BLaER1 (cell line): ENCODE measurements at regions not wholly inside any gene's neighbourhood (a gene's known extent, or its start where the extent isn't known, plus 50 kb on each side); places are given as distances from the start of the nearest gene placed in this dataset.
"Not testable (repeated sequence)": the region's sequence is repeated elsewhere in the genome, so short reads cannot be mapped to it uniquely, and the experiment has no call there.

ENCODE experiments used
- H3K27ac ChIP-seq: shearing (Covaris generic); formaldehyde crosslinking; 2 replicates; pipeline ENCODE4 v1.8.1; 2022
- H3K27me3 ChIP-seq: shearing (Covaris generic); formaldehyde crosslinking; 2 replicates; pipeline ENCODE4 v1.8.1; 2022
- H3K36me3 ChIP-seq: shearing (Covaris generic); formaldehyde crosslinking; 2 replicates; pipeline ENCODE4 v1.8.1; 2022
- H3K4me1 ChIP-seq: shearing (Covaris generic); formaldehyde crosslinking; 2 replicates; pipeline ENCODE4 v1.8.1; 2022
- H3K4me2 ChIP-seq: shearing (Covaris generic); formaldehyde crosslinking; 2 replicates; pipeline ENCODE4 v1.8.1; 2022
- H3K4me3 ChIP-seq: shearing (Covaris generic); formaldehyde crosslinking; 2 replicates; pipeline ENCODE4 v1.8.1; 2022
- H3K9ac ChIP-seq: shearing (Covaris generic); formaldehyde crosslinking; 2 replicates; pipeline ENCODE4 v1.8.1; 2022
- H3K9me3 ChIP-seq: shearing (Covaris generic); formaldehyde crosslinking; 2 replicates; pipeline ENCODE4 v1.8.1; 2022
- H4K20me1 ChIP-seq: shearing (Covaris generic); formaldehyde crosslinking; 2 replicates; pipeline ENCODE4 v1.8.1; 2022
- Cebpa-rat ChIP-seq: shearing (Covaris generic); IDR thresholded peaks from 2 replicates; pipeline ENCODE4 v1.8.1; 2022

DNA sequence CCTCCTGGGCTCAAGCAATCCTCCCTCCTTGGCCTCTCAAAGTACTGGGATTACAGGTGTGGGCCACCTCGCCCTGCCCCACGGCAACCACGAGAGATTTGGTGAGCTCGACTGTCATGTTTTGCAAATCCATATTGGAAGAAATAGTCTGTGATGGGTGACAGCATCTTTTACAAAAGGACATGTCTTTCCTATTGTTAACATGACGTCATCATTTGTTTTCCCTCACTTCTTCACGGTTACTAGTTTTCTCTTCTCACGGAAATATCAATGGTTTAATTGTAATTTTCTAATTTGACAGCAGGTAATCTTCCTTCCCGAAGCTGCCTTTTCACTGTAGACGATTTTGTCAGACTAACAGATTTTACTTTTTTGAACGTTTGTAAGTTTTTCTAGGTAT, 110.8 kb upstream of the GREM2 start:
- no peaks in the 10 kb centered on the region for H4K20me1 ChIP-seq
- no peaks in the 10 kb centered on the region for H3K4me1 ChIP-seq
- H3K36me3 ChIP-seq: no peaks in the 10 kb centered on the region
- no peak for TF ChIP-seq Cebpa-rat
- no peak overlapping the region for H3K4me2 ChIP-seq
- H3K9ac ChIP-seq: no peak overlapping the region
- H3K4me3 ChIP-seq: no peak overlapping the region
- H3K27ac ChIP-seq: no peak overlapping the region
- H3K27me3 ChIP-seq: no peaks in the 10 kb centered on the region
- peaks cover 24% of the 10 kb centered on the region for H3K9me3 ChIP-seq

GRCh38 chr1:240720976-240721375, 109.0 kb upstream of the GREM2 start:
- Histone ChIP-seq H3K27ac (no peak overlapping the region), H3K27me3 (no peaks in the 10 kb centered on the region), H3K36me3 (no peaks in the 10 kb centered on the region), H3K9me3 (peaks cover 9% of the 10 kb centered on the region), H3K4me2 (no peak overlapping the region), H3K9ac (no peak overlapping the region), H3K4me1 (peaks cover 15% of the 10 kb centered on the region), H4K20me1 (no peaks in the 10 kb centered on the region), H3K4me3 (no peak overlapping the region)
- TF ChIP-seq Cebpa-rat: no peak

GRCh38 chr1:240719953-240720700, 108.2 kb upstream of the GREM2 start:
- Histone ChIP-seq H3K36me3 (no peaks in the 10 kb centered on the region), H4K20me1 (no peaks in the 10 kb centered on the region), H3K4me2 (no peak overlapping the region)

DNA sequence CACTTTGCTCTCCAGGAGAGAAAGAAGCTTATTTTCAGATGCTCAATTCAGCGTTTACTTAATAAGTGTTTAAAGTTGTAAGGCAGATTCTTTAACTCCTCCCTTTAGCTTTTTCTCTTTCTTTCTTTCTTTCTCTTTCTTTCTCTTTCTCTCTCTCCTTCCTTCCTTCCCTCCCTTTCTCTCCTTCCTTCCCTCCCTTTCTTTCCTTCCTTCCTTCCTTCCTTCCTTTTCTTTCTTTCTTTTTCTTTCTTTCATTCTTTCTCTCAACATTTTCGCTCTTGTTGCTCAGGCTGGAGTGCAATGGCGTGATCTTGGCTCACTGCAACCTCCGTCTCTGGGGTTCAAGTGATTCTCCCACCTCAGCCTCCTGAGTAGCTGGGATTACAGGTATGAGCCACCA, 104.6 kb upstream of the GREM2 start:
- Histone ChIP-seq H3K4me2 (peak overlapping the region; percentile 33; the same call in 1 of the 2 replicates), H3K4me1 (peaks cover 50% of the 10 kb centered on the region)
- H3K27ac ChIP-seq, H3K4me3 ChIP-seq, H3K9me3 ChIP-seq, H4K20me1 ChIP-seq, H3K36me3 ChIP-seq, H3K27me3 ChIP-seq, H3K9ac ChIP-seq: not testable (repeated sequence)

More at GRCh38 chr1:240719953-240720700, 108.2 kb upstream of the GREM2 start:
- peaks cover 23% of the 10 kb centered on the region for H3K4me1 ChIP-seq
- H3K9me3 ChIP-seq: peaks cover 3% of the 10 kb centered on the region; the same call in 1 of the 2 replicates
- no peak overlapping the region for H3K9ac ChIP-seq
- no peak overlapping the region for H3K27ac ChIP-seq
- H3K27me3 ChIP-seq: no peaks in the 10 kb centered on the region
- no peak overlapping the region for H3K4me3 ChIP-seq
- no peak for TF ChIP-seq Cebpa-rat

GRCh38 chr1:240714568-240715292, 102.8 kb upstream of the GREM2 start:
- H3K4me3 ChIP-seq: no peak overlapping the region
- peaks cover 50% of the 10 kb centered on the region for H3K4me1 ChIP-seq
- H3K9ac ChIP-seq: no peak overlapping the region
- H3K9me3 ChIP-seq: peaks cover 4% of the 10 kb centered on the region; the same call in 1 of the 2 replicates
- H3K27ac ChIP-seq: peak overlapping the region; percentile 18; the same call in 1 of the 2 replicates
- TF ChIP-seq Cebpa-rat: no peak
- H3K27me3 ChIP-seq: no peaks in the 10 kb centered on the region
- peak overlapping the region; percentile 42 for H3K4me2 ChIP-seq
- H4K20me1 ChIP-seq: no peaks in the 10 kb centered on the region
- H3K36me3 ChIP-seq: no peaks in the 10 kb centered on the region

GRCh38 chr1:240712014-240712731, 100.2 kb upstream of the GREM2 start:
- H3K27me3 ChIP-seq: no peaks in the 10 kb centered on the region
- peaks cover 8% of the 10 kb centered on the region; the same call in 1 of the 2 replicates for H3K9me3 ChIP-seq
- peaks cover 54% of the 10 kb centered on the region for H3K4me1 ChIP-seq
- H3K9ac ChIP-seq: no peak overlapping the region
- H3K36me3 ChIP-seq: no peaks in the 10 kb centered on the region
- TF ChIP-seq Cebpa-rat: no peak
- H3K4me2 ChIP-seq: no peak overlapping the region
- H4K20me1 ChIP-seq: no peaks in the 10 kb centered on the region
- H3K27ac ChIP-seq: no peak overlapping the region
- H3K4me3 ChIP-seq: no peak overlapping the region

GRCh38 chr1:240711020-240711419, 99.1 kb upstream of the GREM2 start:
- H3K9ac ChIP-seq: no peak overlapping the region
- H3K4me2 ChIP-seq: no peak overlapping the region
- no peaks in the 10 kb centered on the region for H3K36me3 ChIP-seq
- no peak for TF ChIP-seq Cebpa-rat
- H3K27me3 ChIP-seq: no peaks in the 10 kb centered on the region
- peaks cover 54% of the 10 kb centered on the region for H3K4me1 ChIP-seq
- H3K9me3 ChIP-seq: peaks cover 10% of the 10 kb centered on the region; the same call in 1 of the 2 replicates
- no peak overlapping the region for H3K27ac ChIP-seq
- H4K20me1 ChIP-seq: no peaks in the 10 kb centered on the region
- H3K4me3 ChIP-seq: no peak overlapping the region

DNA sequence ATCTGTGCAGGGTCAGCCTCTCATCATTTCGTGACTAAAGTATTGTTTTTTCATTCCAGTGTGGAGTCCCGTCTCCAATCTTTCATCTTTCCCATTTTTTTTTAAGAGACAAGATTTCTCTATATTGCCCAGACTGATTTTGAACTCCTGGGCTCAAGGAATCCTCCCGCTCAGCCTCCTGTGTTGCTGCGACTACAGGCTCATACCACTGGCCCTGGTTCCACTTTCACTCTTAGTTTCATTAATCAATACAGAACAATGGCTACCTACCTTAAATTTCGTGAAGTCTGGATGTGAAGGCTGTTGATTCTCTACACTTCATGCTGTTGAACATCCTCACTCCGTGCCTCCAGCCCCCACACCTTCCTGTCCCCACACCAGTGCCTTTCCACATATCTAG, 97.7 kb upstream of the GREM2 start:
- Histone ChIP-seq H3K4me2 (no peak overlapping the region), H3K27me3 (no peaks in the 10 kb centered on the region), H3K9ac (no peak overlapping the region), H3K4me3 (no peak overlapping the region), H3K36me3 (no peaks in the 10 kb centered on the region), H3K9me3 (peaks cover 10% of the 10 kb centered on the region; the same call in 1 of the 2 replicates), H3K27ac (no peak overlapping the region), H3K4me1 (peaks cover 46% of the 10 kb centered on the region), H4K20me1 (no peaks in the 10 kb centered on the region)
- TF ChIP-seq Cebpa-rat: no peak

GRCh38 chr1:240706150-240706935, 94.4 kb upstream of the GREM2 start:
- H3K27ac ChIP-seq: peak overlapping the region; percentile 40; the same call in 1 of the 2 replicates
- peaks cover 24% of the 10 kb centered on the region for H3K4me1 ChIP-seq
- no peaks in the 10 kb centered on the region for H3K27me3 ChIP-seq
- H3K4me3 ChIP-seq: no peak overlapping the region
- H3K9me3 ChIP-seq: peaks cover 6% of the 10 kb centered on the region; the same call in 1 of the 2 replicates
- no peaks in the 10 kb centered on the region for H3K36me3 ChIP-seq
- H3K9ac ChIP-seq: no peak overlapping the region
- peak overlapping the region; percentile 53 for H3K4me2 ChIP-seq
- TF ChIP-seq Cebpa-rat: no peak
- H4K20me1 ChIP-seq: no peaks in the 10 kb centered on the region
